ENCODE measurements at regions not wholly inside any gene's neighbourhood (a gene's known extent, or its start where the extent isn't known, plus 50 kb on each side); places are given as distances from the start of the nearest gene placed in this dataset.

DNA sequence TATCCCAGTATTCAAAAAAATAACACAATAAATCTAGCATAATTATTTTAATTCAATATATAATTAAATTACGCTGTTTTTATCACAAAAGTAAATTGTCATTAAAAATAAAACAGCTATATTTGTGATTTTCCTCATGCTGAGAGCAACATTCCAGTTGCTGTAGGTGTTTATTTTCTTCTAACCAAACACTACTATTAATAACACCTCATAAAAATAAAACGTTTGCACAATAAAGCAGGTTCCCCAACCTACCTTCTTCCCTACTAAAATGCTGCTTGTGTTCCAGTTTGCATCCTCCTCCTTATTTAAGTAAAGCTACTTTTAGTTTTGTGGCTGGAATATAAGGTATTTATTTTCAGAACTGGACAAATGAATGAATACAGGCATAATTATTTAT lies 108.2 kb upstream of the LGSN start:
- peaks cover 4% of the 10 kb centered on the region for H3K27me3 Mint-ChIP-seq
- H3K27ac Mint-ChIP-seq: no peak overlapping the region
- no peaks in the 10 kb centered on the region for H3K4me1 Mint-ChIP-seq
- H3K9me3 Mint-ChIP-seq: no peaks in the 10 kb centered on the region
- no peak overlapping the region for H3K4me3 Mint-ChIP-seq
- H3K36me3 Mint-ChIP-seq: no peaks in the 10 kb centered on the region

DNA sequence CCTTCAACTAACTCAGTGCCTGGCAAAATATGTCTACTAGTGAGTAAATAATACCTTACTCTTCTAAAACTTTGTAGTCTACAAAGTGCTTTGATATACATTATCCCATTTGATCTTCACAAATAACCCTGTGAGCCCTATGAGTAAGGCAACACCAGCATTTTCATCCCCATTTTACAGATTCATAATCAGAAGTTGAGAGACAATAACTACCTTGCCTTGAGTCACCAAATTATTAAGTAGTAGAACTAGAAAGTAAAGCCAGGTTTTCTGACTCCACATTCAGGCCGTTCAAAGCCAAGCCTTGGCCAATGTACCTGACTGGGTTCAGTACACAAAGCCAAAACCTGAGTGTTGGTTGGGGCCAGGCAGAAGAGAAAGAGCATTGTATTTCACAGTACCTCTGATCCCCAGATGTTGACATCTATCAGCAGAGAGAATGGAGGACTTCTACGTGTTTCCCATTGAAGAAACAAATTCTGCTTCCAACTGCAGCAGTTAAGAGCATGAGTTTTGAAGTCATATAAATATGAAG lies 111.3 kb upstream of the LGSN start:
- no peaks in the 10 kb centered on the region for H3K36me3 Mint-ChIP-seq
- no peak overlapping the region for H3K4me3 Mint-ChIP-seq
- H3K4me1 Mint-ChIP-seq: no peaks in the 10 kb centered on the region
- peaks cover 4% of the 10 kb centered on the region for H3K27me3 Mint-ChIP-seq
- no peak overlapping the region for H3K27ac Mint-ChIP-seq
- no peaks in the 10 kb centered on the region for H3K9me3 Mint-ChIP-seq

- Mint-ChIP-seq H3K36me3 (no peaks in the 10 kb centered on the region), H3K9me3 (peaks cover 4% of the 10 kb centered on the region), H3K4me1 (no peaks in the 10 kb centered on the region), H3K4me3 (no peak overlapping the region), H3K27me3 (peaks cover 4% of the 10 kb centered on the region), H3K27ac (no peak overlapping the region)
Observed at GRCh38 chr6:63434943-63435342, 115.2 kb upstream of the LGSN start.

DNA sequence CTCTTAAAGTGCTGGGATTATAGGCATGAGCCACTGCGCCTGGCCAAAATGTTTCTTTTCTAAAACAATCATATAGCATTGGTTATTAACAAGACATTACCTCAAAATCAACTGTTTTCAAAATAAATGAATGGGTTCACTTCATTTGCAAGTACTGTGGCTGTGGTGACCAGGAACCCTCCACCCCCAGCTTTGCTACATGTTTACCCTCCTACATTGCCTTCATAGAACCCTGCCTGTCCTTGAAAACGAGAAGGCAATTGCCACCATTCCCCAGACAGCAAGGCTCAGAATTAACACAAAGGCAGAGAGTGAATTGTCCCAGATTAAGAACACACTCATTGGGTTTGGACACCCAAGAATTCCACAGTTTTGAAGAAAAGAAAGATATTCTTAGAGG lies 116.6 kb upstream of the LGSN start:
- Mint-ChIP-seq H3K27ac (no peak overlapping the region), H3K4me3 (no peak overlapping the region), H3K9me3 (peaks cover 4% of the 10 kb centered on the region), H3K36me3 (no peaks in the 10 kb centered on the region), H3K27me3 (peaks cover 1% of the 10 kb centered on the region), H3K4me1 (no peaks in the 10 kb centered on the region)

- H3K4me3 Mint-ChIP-seq: no peak overlapping the region
- peaks cover 1% of the 10 kb centered on the region for H3K27me3 Mint-ChIP-seq
- H3K36me3 Mint-ChIP-seq: no peaks in the 10 kb centered on the region
- H3K27ac Mint-ChIP-seq: no peak overlapping the region
- H3K9me3 Mint-ChIP-seq: peaks cover 4% of the 10 kb centered on the region
- no peaks in the 10 kb centered on the region for H3K4me1 Mint-ChIP-seq
Observed at GRCh38 chr6:63437058-63437457, 117.3 kb upstream of the LGSN start.

DNA sequence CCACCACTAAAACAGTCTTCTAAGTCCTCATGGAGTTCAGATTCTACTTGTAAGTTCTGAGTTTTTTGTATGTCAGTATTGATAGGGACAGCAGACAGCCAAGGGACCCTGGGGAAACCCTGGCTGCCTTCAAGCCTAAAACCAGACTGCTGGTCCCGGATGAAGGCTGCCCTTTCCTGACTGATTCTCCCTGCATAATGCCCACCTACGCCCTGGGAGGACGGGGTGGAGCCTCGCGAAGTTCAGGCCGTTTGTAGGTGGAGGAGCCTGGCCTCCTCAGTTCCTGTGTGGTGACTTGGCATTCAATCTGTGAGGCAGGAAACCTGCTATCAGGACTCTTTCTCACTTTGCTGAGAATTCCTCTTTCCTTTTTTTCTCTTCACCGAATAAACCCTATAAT lies 120.3 kb upstream of the LGSN start:
- peaks cover 1% of the 10 kb centered on the region for H3K27me3 Mint-ChIP-seq
- no peak overlapping the region for H3K4me3 Mint-ChIP-seq
- no peak overlapping the region for H3K27ac Mint-ChIP-seq
- H3K36me3 Mint-ChIP-seq: no peaks in the 10 kb centered on the region
- H3K9me3 Mint-ChIP-seq: peaks cover 4% of the 10 kb centered on the region
- H3K4me1 Mint-ChIP-seq: no peaks in the 10 kb centered on the region

DNA sequence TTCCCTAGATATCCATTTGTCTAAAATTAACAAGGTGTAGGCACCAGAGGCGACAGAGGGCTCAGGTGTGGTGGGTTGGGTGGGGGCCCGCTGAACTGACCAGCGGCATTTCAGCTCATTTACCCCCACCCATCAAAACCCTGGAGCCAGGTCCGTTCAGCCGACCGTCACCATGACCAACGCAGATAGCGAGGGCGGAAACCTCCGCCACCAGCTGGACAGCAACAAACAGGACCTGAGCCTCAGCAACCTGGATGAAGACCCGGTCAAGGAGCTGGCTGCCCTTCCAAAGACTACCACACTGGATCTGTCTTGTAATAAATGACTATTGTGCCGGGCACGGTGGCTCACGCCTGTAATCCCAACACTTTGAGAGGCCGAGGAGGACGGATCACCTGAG lies 120.8 kb upstream of the LGSN start:
- H3K9me3 Mint-ChIP-seq: peaks cover 4% of the 10 kb centered on the region
- no peak overlapping the region for H3K27ac Mint-ChIP-seq
- no peaks in the 10 kb centered on the region for H3K4me1 Mint-ChIP-seq
- H3K27me3 Mint-ChIP-seq: peaks cover 1% of the 10 kb centered on the region
- H3K36me3 Mint-ChIP-seq: no peaks in the 10 kb centered on the region
- H3K4me3 Mint-ChIP-seq: no peak overlapping the region

DNA sequence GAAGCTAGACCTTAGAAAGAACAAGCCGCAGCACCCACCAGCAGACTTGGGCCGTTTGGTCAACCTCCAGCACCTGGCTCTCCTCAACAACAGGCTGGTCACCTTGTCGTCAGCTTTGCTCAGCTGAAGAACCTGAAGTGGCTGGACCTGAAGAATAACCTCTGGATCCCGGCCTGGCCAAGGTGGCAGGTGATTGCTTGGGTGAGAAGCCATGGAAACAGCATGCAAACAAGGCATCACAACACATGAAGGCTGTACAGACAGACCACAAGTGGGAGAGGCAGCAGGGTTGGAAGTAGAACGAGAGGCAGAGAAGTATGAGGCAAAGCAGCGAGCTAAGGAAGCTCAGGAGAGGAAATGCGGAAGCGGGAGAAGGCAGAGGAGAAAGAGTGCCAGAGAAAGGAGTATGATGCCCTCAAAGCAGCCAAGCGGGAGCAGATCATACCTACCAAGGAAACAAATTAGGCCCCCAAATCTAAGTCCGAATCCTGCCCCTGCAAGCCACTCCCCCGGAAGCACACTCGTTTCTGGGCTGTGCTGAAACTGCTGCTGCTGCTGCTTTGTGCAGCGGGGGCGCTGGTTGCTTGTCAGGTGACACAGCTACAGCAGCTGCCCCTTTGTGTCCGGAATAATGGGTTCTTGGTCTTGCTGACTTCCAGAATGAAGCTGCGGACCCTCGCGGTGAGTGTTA lies 121.6 kb upstream of the LGSN start:
- peaks cover under 1% of the 10 kb centered on the region for H3K27me3 Mint-ChIP-seq
- H3K4me3 Mint-ChIP-seq: peak overlapping the region; percentile 53
- no peaks in the 10 kb centered on the region for H3K4me1 Mint-ChIP-seq
- peaks cover 4% of the 10 kb centered on the region for H3K9me3 Mint-ChIP-seq
- no peak overlapping the region for H3K27ac Mint-ChIP-seq
- no peaks in the 10 kb centered on the region for H3K36me3 Mint-ChIP-seq

GRCh38 chr6:63442870-63443269 lies 123.1 kb upstream of the LGSN start:
- H3K4me3 Mint-ChIP-seq: no peak overlapping the region
- H3K36me3 Mint-ChIP-seq: no peaks in the 10 kb centered on the region
- H3K27me3 Mint-ChIP-seq: no peaks in the 10 kb centered on the region
- peaks cover 4% of the 10 kb centered on the region for H3K9me3 Mint-ChIP-seq
- H3K4me1 Mint-ChIP-seq: no peaks in the 10 kb centered on the region
- no peak overlapping the region for H3K27ac Mint-ChIP-seq

DNA sequence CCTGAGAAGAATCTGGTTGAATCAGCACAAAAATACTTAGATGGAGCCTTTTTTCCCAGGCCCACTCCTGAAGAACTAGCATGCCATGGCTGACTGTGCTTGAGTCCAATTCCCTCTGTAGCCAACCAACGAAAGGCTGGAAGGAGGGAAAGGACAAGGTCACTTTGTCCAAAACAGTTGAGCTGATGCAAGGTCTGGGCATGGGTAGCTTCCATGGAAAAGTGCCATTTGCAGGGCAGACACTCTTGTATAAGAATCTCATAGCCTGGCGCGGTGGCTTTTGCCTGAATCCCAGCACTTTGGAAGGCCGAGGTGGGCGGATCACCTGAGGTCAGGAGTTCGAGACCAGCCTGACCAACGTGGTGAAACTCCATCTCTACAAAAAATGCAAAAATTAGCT lies 125.0 kb upstream of the LGSN start:
- H3K4me3 Mint-ChIP-seq: no peak overlapping the region
- H3K4me1 Mint-ChIP-seq: no peaks in the 10 kb centered on the region
- peaks cover under 1% of the 10 kb centered on the region for H3K9me3 Mint-ChIP-seq
- H3K27ac Mint-ChIP-seq: no peak overlapping the region
- no peaks in the 10 kb centered on the region for H3K36me3 Mint-ChIP-seq
- no peaks in the 10 kb centered on the region for H3K27me3 Mint-ChIP-seq

- H3K4me3 Mint-ChIP-seq: no peak overlapping the region
- H3K27ac Mint-ChIP-seq: no peak overlapping the region
- H3K27me3 Mint-ChIP-seq: no peaks in the 10 kb centered on the region
- no peaks in the 10 kb centered on the region for H3K9me3 Mint-ChIP-seq
- H3K36me3 Mint-ChIP-seq: no peaks in the 10 kb centered on the region
- H3K4me1 Mint-ChIP-seq: no peaks in the 10 kb centered on the region
Observed at GRCh38 chr6:63446405-63446804, 125.9 kb upstream of the LOC128125822 start.

DNA sequence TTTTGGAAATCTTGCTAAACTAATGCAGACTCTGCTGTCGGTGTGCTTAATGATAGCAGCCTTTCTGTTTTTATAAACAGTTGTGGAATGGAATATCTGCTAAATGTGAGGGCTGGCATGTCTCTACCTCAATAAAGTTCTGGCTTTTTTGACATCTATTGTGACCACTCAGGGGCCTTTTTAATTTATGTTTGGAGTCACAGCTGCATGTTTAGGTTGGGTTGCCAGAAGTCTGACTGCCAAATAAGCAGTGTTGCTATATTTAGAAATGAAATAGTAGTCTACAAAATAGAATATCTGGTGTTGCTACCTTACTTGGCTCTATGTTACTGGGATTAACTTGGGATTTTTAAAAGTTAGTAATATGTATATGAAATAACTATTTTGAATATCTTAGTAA lies 125.1 kb upstream of the LOC128125822 start:
- H3K4me1 Mint-ChIP-seq: no peaks in the 10 kb centered on the region
- no peaks in the 10 kb centered on the region for H3K36me3 Mint-ChIP-seq
- no peak overlapping the region for H3K27ac Mint-ChIP-seq
- no peaks in the 10 kb centered on the region for H3K9me3 Mint-ChIP-seq
- H3K4me3 Mint-ChIP-seq: no peak overlapping the region
- no peaks in the 10 kb centered on the region for H3K27me3 Mint-ChIP-seq

GRCh38 chr6:63448229-63448628 lies 124.1 kb upstream of the LOC128125822 start:
- Mint-ChIP-seq H3K4me3 (no peak overlapping the region), H3K36me3 (no peaks in the 10 kb centered on the region)

DNA sequence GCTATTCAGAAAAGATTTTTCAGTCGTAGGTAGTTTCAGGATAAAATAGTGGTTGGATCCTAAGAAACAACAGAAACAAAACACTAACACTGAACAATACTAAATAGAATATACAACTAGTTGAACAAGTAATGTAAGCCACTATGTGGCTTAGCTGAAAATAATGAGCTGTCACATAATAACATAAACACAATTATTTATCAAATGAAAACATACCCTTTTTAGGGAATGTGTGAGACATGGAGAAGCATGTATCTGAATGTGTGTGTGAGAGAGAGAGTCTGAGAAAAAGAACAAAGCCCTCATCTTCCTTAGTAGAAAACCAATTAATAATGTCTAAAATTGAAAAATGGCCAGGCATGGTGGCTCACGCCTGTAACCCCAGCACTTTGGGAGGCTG lies 122.6 kb upstream of the LOC128125822 start:
- no peaks in the 10 kb centered on the region for H3K36me3 Mint-ChIP-seq
- no peaks in the 10 kb centered on the region for H3K27me3 Mint-ChIP-seq
- H3K4me1 Mint-ChIP-seq: no peaks in the 10 kb centered on the region
- H3K9me3 Mint-ChIP-seq: no peaks in the 10 kb centered on the region
- no peak overlapping the region for H3K27ac Mint-ChIP-seq
- H3K4me3 Mint-ChIP-seq: no peak overlapping the region

More at GRCh38 chr6:63448229-63448628, 124.1 kb upstream of the LOC128125822 start:
- no peaks in the 10 kb centered on the region for H3K4me1 Mint-ChIP-seq
- no peaks in the 10 kb centered on the region for H3K9me3 Mint-ChIP-seq
- no peaks in the 10 kb centered on the region for H3K27me3 Mint-ChIP-seq
- no peak overlapping the region for H3K27ac Mint-ChIP-seq

DNA sequence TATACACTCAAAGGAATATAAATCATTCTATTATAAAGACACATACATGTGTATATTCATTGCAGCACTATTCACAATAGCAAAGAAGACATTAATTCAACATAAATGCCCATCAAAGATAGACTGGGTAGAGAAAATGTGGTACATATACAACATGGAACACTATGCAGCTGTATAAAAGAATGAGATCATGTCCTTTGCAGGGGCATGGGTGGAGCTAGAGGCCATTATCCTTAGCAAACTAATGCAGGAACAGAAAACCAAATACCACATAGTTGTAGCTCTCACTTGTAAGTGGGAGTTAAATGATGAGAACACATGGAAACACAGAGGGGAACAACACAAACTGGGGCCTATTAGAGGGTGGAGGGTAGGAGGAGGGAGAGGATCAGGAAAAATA lies 121.0 kb upstream of the LOC128125822 start:
- H3K4me3 Mint-ChIP-seq: no peak overlapping the region
- no peaks in the 10 kb centered on the region for H3K36me3 Mint-ChIP-seq
- H3K9me3 Mint-ChIP-seq: no peaks in the 10 kb centered on the region
- H3K27ac Mint-ChIP-seq: no peak overlapping the region
- no peaks in the 10 kb centered on the region for H3K27me3 Mint-ChIP-seq
- no peaks in the 10 kb centered on the region for H3K4me1 Mint-ChIP-seq

DNA sequence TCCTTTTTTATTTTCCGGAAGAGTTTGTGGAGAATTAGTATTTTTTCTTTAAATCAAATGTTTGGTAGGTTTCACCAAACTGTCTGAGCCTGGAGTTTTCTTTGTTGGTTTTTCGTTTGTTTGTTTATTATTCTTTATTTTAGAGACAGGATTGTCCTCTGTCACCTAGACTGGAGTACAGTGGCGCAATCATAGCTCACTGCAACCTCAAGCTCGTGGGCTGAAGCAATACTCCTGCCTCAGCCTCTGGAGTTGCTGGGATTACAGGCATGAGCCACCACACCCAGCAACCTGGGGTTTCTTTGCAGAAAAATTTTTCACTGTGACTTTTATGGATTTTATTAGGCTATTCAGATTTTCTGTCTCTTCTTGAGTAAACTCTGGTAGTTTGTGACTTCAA lies 120.2 kb upstream of the LOC128125822 start:
- Mint-ChIP-seq H3K27ac (no peak overlapping the region), H3K9me3 (no peaks in the 10 kb centered on the region), H3K27me3 (no peaks in the 10 kb centered on the region), H3K4me3 (no peak overlapping the region), H3K36me3 (no peaks in the 10 kb centered on the region), H3K4me1 (no peaks in the 10 kb centered on the region)

- no peak overlapping the region for H3K4me3 Mint-ChIP-seq
- peaks cover 3% of the 10 kb centered on the region for H3K27me3 Mint-ChIP-seq
- no peak overlapping the region for H3K27ac Mint-ChIP-seq
- H3K4me1 Mint-ChIP-seq: no peaks in the 10 kb centered on the region
- H3K9me3 Mint-ChIP-seq: no peaks in the 10 kb centered on the region
- no peaks in the 10 kb centered on the region for H3K36me3 Mint-ChIP-seq
Observed at GRCh38 chr6:63456734-63457133, 115.5 kb upstream of the LOC128125822 start.
